Cardiac muscle cell (in vitro differentiated cells and primary cell): ENCODE measurements at regions not wholly inside any gene's neighbourhood (a gene's known extent, or its start where the extent isn't known, plus 50 kb on each side); places are given as distances from the start of the nearest gene placed in this dataset.

Experiments used
- DNase-seq, 2 donors: peaks; one replicate each; pipeline versions ENCODE4 v3.0.0 to v3.0.0-alpha.2; 2010 to 2017; ENCODE audit warnings: low read depth in 1 of 2, low spot score in 1 of 2
- H3K27ac ChIP-seq: fragments of 200-600 bp; sonication (generic); 2 replicates; pipeline ENCODE4 v1.5.1; 2016
- H3K27me3 ChIP-seq: fragments of 200-600 bp; sonication (generic); 2 replicates; pipeline ENCODE4 v1.6.0; 2016; ENCODE audit warnings: control low read depth
- H3K36me3 ChIP-seq: fragments of 200-600 bp; sonication (generic); 2 replicates; pipeline ENCODE4 v1.5.1; 2016; ENCODE audit warnings: control low read depth
- H3K4me1 ChIP-seq: fragments of 200-600 bp; sonication (generic); 2 replicates; pipeline ENCODE4 v1.8.1; 2017; ENCODE audit warnings: low read depth, mild to moderate bottlenecking, mixed run types
- H3K4me3 ChIP-seq: fragments of 200-600 bp; sonication (generic); 2 replicates; pipeline ENCODE4 v1.5.1; 2016; ENCODE audit warnings: mild to moderate bottlenecking
- H3K9me3 ChIP-seq: fragments of 200-600 bp; sonication (generic); 2 replicates; pipeline ENCODE4 v1.5.1; 2017; ENCODE audit warnings: low read depth, mild to moderate bottlenecking, control low read depth
- TF ChIP-seq, protein P1 (sequence below): IDR thresholded peaks from 2 replicates; pipeline ENCODE4 v1.5.1; 2012; ENCODE audit warnings: low read depth, mild to moderate bottlenecking, low read length

DNA sequence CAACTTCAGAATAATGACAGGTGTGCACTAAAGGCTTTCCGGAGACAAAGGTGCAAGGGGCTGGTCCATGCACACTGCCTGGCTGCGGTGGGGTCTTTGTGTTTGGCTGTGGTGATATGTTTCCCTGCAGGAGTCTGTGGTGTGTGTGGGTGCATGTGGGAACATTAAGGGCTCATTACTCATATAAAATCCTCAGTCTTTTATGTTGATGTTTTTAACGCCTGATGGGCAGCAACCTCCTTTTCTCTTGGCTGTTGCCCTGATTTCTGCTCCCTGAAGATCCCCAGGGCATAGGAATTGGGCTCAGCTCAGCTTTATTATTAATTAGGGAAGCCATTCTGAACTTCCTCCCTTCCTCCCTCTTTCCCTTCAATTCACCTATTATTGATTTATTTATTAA, 67.6 kb upstream of the SPAG17 start:
- Histone ChIP-seq H3K36me3 (no peaks in the 10 kb centered on the region), H3K9me3 (no peaks in the 10 kb centered on the region), H3K4me1 (no peaks in the 10 kb centered on the region), H3K27me3 (no peaks in the 10 kb centered on the region), H3K4me3 (no peak overlapping the region), H3K27ac (no peak overlapping the region)
- no peak for DNase-seq
- TF ChIP-seq, protein P1, sequence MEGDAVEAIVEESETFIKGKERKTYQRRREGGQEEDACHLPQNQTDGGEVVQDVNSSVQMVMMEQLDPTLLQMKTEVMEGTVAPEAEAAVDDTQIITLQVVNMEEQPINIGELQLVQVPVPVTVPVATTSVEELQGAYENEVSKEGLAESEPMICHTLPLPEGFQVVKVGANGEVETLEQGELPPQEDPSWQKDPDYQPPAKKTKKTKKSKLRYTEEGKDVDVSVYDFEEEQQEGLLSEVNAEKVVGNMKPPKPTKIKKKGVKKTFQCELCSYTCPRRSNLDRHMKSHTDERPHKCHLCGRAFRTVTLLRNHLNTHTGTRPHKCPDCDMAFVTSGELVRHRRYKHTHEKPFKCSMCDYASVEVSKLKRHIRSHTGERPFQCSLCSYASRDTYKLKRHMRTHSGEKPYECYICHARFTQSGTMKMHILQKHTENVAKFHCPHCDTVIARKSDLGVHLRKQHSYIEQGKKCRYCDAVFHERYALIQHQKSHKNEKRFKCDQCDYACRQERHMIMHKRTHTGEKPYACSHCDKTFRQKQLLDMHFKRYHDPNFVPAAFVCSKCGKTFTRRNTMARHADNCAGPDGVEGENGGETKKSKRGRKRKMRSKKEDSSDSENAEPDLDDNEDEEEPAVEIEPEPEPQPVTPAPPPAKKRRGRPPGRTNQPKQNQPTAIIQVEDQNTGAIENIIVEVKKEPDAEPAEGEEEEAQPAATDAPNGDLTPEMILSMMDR, result no peak

DNA sequence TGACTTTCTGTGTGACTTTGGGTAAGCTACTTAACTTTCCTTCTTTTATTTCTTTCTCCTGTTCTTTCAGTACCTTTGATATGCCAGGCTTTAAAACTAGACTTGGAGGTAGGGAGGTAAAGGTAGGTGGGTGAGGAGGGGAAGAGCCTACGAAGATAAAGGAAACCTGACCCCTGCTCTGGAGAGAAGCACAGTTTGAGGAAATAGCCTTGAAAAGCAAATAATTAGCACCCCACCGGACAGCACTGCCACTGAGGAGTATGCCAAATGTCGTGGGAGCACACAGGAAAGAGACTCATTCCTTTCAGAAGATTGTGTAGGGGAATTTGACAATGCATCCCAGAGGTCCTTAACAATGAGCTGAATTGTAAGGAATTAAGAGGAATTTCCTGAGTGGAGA, 65.2 kb upstream of the SPAG17 start:
- H3K4me3 ChIP-seq, result no peak overlapping the region
- no peaks in the 10 kb centered on the region for H3K9me3 ChIP-seq
- TF ChIP-seq, protein P1, result no peak
- no peaks in the 10 kb centered on the region for H3K4me1 ChIP-seq
- H3K36me3 ChIP-seq, result no peaks in the 10 kb centered on the region
- DNase-seq, result peak in 1 of 2 donors; percentile 8
- no peaks in the 10 kb centered on the region for H3K27me3 ChIP-seq
- H3K27ac ChIP-seq, result no peak overlapping the region

DNA sequence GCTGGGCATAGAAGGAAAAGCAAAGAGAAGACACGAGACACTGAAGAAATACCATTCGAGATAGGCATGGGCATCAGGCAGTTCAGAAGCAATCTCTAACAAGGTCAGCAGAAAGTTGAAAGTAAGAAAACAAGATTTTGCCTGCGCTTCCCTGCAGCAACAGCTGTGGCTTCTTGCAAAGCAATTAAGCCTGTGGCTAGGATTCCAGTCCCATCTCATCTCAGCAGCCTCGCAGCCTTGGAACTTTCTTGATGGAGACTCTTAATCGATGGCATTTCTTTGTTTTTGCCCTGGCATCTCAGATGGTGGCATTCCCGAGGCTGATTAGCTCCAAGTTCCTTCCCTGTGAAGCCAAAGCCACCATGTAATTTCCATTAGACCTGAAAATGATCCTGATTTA, 64.6 kb upstream of the SPAG17 start:
- H3K4me3 ChIP-seq, result no peak overlapping the region
- H3K27me3 ChIP-seq, result no peaks in the 10 kb centered on the region
- H3K36me3 ChIP-seq, result no peaks in the 10 kb centered on the region
- no peak for DNase-seq
- H3K9me3 ChIP-seq, result no peaks in the 10 kb centered on the region
- H3K4me1 ChIP-seq, result no peaks in the 10 kb centered on the region
- TF ChIP-seq, protein P1, result no peak
- no peak overlapping the region for H3K27ac ChIP-seq

DNA sequence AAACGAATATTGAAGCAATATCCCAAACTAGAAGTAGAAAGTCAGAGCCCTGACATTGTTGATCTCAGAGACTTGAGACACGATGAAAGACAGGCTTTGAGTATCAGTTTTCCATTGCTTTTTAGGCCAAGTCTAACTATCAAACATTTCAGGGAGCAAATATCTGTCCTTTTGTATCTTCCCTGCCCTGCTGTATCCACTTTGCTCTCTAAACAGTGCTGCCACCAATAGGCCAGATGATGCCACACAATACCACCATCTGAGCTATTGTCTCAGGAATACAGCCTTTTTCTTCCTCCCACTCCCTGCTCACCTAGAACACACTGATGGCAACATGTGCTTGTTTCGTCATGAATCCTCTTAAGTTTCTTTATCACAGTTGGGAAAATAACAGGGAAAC, 62.6 kb upstream of the SPAG17 start:
- TF ChIP-seq, protein P1, result peak; percentile 45

DNA sequence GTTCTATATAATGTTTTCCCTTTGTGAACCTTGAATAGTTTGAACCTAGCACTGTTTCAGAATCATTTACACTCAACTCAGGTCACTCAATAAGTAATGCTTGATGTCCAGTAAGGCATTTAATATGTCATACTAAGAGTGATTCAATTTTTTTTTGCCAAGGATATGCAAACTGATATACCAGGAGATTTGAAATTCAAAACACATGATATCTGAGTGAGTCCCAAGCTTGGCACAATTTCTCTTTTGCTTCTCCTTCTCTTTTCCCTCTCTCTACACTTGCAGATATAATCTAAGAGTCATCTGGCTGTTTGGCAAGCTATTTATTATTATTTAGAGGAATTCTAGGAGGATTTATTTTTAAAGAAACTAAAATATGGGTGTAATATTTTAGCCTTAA, 61.6 kb upstream of the SPAG17 start:
- TF ChIP-seq, protein P1, result no peak
- no peak overlapping the region for H3K4me3 ChIP-seq
- no peaks in the 10 kb centered on the region for H3K36me3 ChIP-seq
- DNase-seq, result no peak
- no peak overlapping the region for H3K27ac ChIP-seq
- H3K4me1 ChIP-seq, result peaks cover 9% of the 10 kb centered on the region
- no peaks in the 10 kb centered on the region for H3K27me3 ChIP-seq
- no peaks in the 10 kb centered on the region for H3K9me3 ChIP-seq

More for the DNA sequence above, 62.6 kb upstream of the SPAG17 start:
- Histone ChIP-seq H3K9me3 (no peaks in the 10 kb centered on the region), H3K4me1 (peaks cover 9% of the 10 kb centered on the region), H3K36me3 (no peaks in the 10 kb centered on the region), H3K4me3 (no peak overlapping the region), H3K27ac (no peak overlapping the region), H3K27me3 (no peaks in the 10 kb centered on the region)
- DNase-seq, result peak; percentile 21 to 29

DNA sequence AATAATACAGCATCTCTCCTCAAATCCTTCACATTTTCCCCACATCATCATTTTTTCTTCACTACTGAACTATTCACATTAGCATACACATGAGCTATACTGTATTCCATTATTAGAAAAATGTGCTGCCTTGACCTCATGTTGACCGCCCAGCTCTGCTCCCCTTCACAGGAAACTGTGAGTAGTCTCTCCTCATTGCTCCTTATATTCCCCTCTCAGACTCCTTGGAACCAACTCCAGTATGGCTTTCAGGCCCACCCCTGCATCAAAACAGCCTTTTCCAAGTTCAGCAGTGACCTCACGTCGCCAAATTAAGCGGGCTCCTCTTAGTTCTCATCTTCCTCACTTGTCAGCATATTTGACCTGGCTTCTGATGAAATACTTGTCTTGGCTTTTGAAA, 59.2 kb upstream of the SPAG17 start:
- Histone ChIP-seq H3K27me3 (no peaks in the 10 kb centered on the region), H3K9me3 (no peaks in the 10 kb centered on the region), H3K27ac (no peak overlapping the region), H3K36me3 (no peaks in the 10 kb centered on the region), H3K4me3 (no peak overlapping the region), H3K4me1 (peaks cover 9% of the 10 kb centered on the region)
- TF ChIP-seq, protein P1, result no peak
- peak in 1 of 2 donors; percentile 7 for DNase-seq
